IMR-90 (cell line): ENCODE measurements at regions not wholly inside any gene's neighbourhood (a gene's known extent, or its start where the extent isn't known, plus 50 kb on each side); places are given as distances from the start of the nearest gene placed in this dataset.

ENCODE experiments used
- ATAC-seq: fragments of 200-7000 bp; cut with Tn5 transposase; 2 replicates; pipeline ENCODE4 v1.9.1; 2020; ENCODE audit warnings: low read depth, mild to moderate bottlenecking, moderate library complexity
- BruUV-seq: library from RNA; stranded (reverse); fragments of 400-500 nt; replicated peaks from 2 replicates; lab custom pipeline; 2021; lab: Mats Ljungman, UMichigan
- CTCF ChIA-PET: fragments of 300-600 bp; formaldehyde crosslinking; extraction: SDS; loops from one replicate; lab custom pipeline; 2021; ENCODE audit warnings: antibody characterized with exemption; lab: Yijun Ruan, JAX
- POLR2A ChIA-PET: fragments of 300-600 bp; sonication (Branson Sonifier 250); formaldehyde crosslinking; loops from one replicate; lab custom pipeline; 2022; ENCODE audit warnings: antibody characterized with exemption; ENCODE audit not compliant: unreplicated experiment; lab: Charles Lee
- DNase-seq: peaks from one replicate; pipeline ENCODE4 v3.0.0; 2013
- H2AFZ ChIP-seq: replicated peaks from 2 replicates; pipeline ENCODE3; 2013; ENCODE audit warnings: low read length, mild to moderate bottlenecking; ENCODE audit not compliant: poor library complexity
- H2AK5ac ChIP-seq: 2 replicates; pipeline ENCODE4 v1.6.1; 2013; ENCODE audit warnings: low read depth, low read length, inconsistent platforms
- H2AK9ac ChIP-seq: replicated peaks from 2 replicates; pipeline ENCODE3; 2013; ENCODE audit warnings: mild to moderate bottlenecking, low read depth, low read length, moderate library complexity; ENCODE audit not compliant: poor library complexity
- H2BK120ac ChIP-seq: 2 replicates; pipeline ENCODE4 v1.6.1; 2013; ENCODE audit warnings: low read depth, low read length, inconsistent platforms
- H2BK15ac ChIP-seq: 3 replicates; pipeline ENCODE4 v1.6.1; 2013; ENCODE audit warnings: low read depth, low read length, inconsistent platforms
- H2BK20ac ChIP-seq: 2 replicates; pipeline ENCODE4 v1.6.1; 2013; ENCODE audit warnings: low read depth, mild to moderate bottlenecking, inconsistent platforms, low read length, moderate library complexity
- H2BK5ac ChIP-seq: 2 replicates; pipeline ENCODE4 v1.6.1; 2013; ENCODE audit warnings: mild to moderate bottlenecking, low read depth, low read length, inconsistent platforms; ENCODE audit not compliant: poor library complexity, severe bottlenecking
- H3K14ac ChIP-seq: replicated peaks from 2 replicates; pipeline ENCODE4 v1.6.1; 2013; ENCODE audit warnings: low read depth, low read length, inconsistent platforms
- H3K18ac ChIP-seq: 2 replicates; pipeline ENCODE4 v1.6.1; 2013; ENCODE audit warnings: low read depth, low read length, control low read depth
- H3K23ac ChIP-seq: 2 replicates; pipeline ENCODE4 v1.6.1; 2013; ENCODE audit warnings: low read depth, low read length, inconsistent platforms
- H3K27ac ChIP-seq: 2 replicates; pipeline ENCODE4 v1.5.1; 2013; ENCODE audit warnings: mild to moderate bottlenecking, control low read depth, low read length; ENCODE audit not compliant: insufficient read depth
- H3K27me3 ChIP-seq: 2 replicates; pipeline ENCODE4 v1.6.1; 2013; ENCODE audit warnings: low read length; ENCODE audit not compliant: control insufficient read depth, insufficient read depth
- H3K36me3 ChIP-seq: 2 replicates; pipeline ENCODE4 v1.6.1; 2013; ENCODE audit warnings: low read length, mixed read lengths; ENCODE audit not compliant: control insufficient read depth, insufficient read depth
- H3K4ac ChIP-seq: 2 replicates; pipeline ENCODE4 v1.6.1; 2013; ENCODE audit warnings: low read depth, low read length, inconsistent platforms
- H3K4me1 ChIP-seq: 2 replicates; pipeline ENCODE4 v1.6.1; 2013; ENCODE audit warnings: low read length, mixed read lengths; ENCODE audit not compliant: control insufficient read depth, insufficient read depth
- H3K4me2 ChIP-seq: 2 replicates; pipeline ENCODE4 v1.6.1; 2013; ENCODE audit warnings: low read depth, mild to moderate bottlenecking, control low read depth, low read length, moderate library complexity
- H3K4me3 ChIP-seq: 2 replicates; pipeline ENCODE4 v1.5.1; 2013; ENCODE audit warnings: low read depth, mild to moderate bottlenecking, control low read depth, low read length, moderate library complexity; ENCODE audit not compliant: insufficient read depth
- H3K56ac ChIP-seq: 2 replicates; pipeline ENCODE4 v1.6.1; 2013; ENCODE audit warnings: low read length, inconsistent platforms; ENCODE audit not compliant: insufficient read depth; ENCODE audit errors: extremely low read depth
- H3K79me1 ChIP-seq, 2 experiments: 2 replicates each; pipeline ENCODE4 v1.6.1; 2013; ENCODE audit warnings: low read length in 2 of 2, inconsistent platforms in 1 of 2, low read depth in 1 of 2
- H3K9ac ChIP-seq: 2 replicates; pipeline ENCODE4 v1.6.1; 2013; ENCODE audit warnings: low read depth, low read length, control low read depth
- H3K9me1 ChIP-seq: 2 replicates; pipeline ENCODE4 v1.6.1; 2013; ENCODE audit warnings: low read length, inconsistent platforms; ENCODE audit not compliant: insufficient read depth
- H3K9me3 ChIP-seq: 2 replicates; pipeline ENCODE4 v1.6.1; 2013; ENCODE audit warnings: low read length; ENCODE audit not compliant: control insufficient read depth, insufficient read depth
- H4K20me1 ChIP-seq: 2 replicates; pipeline ENCODE4 v1.6.1; 2013; ENCODE audit warnings: low read length, inconsistent platforms; ENCODE audit not compliant: insufficient read depth
- H4K5ac ChIP-seq: 2 replicates; pipeline ENCODE4 v1.6.1; 2013; ENCODE audit warnings: mild to moderate bottlenecking, low read depth, low read length, control low read depth
- H4K8ac ChIP-seq, 2 experiments: 2 replicates each; pipeline ENCODE4 v1.6.1; 2013; ENCODE audit warnings: low read depth in 2 of 2, low read length in 2 of 2, control low read depth in 1 of 2, inconsistent platforms in 1 of 2
- H4K91ac ChIP-seq: 2 replicates; pipeline ENCODE4 v1.6.1; 2013; ENCODE audit warnings: low read depth, low read length, inconsistent platforms; ENCODE audit not compliant: insufficient read depth
- SMC3 ChIP-seq: fragments of 150-350 bp; IDR thresholded peaks from 2 replicates; pipeline ENCODE4 v1.6.1; 2016; ENCODE audit warnings: low read depth, mild to moderate bottlenecking, antibody characterized with exemption, low read length, moderate library complexity
- WGBS, 2 experiments: methylation state at CpG; one replicate each; pipeline versions ENCODE4 v1.1.5 to v1.1.7; 2013; ENCODE audit warnings: missing lambda C conversion rate in 2 of 2; ENCODE audit not compliant: insufficient read length in 1 of 2; ENCODE audit errors: extremely low coverage in 2 of 2; 5-methylcytosine and 5-hydroxymethylcytosine counted together
- dilution Hi-C: fragments of 300-500 bp; cut with HindIII; formaldehyde crosslinking; loops from one replicate; pipeline ENCODE4 v1.14.3; 2018; ENCODE audit warnings: low sequenced_read_pairs; ENCODE audit not compliant: unreplicated experiment
- in situ Hi-C: fragments of 300-500 bp; cut with MboI; formaldehyde crosslinking; loops from 3 replicates; pipeline ENCODE4 v1.14.3; 2019; ENCODE audit warnings: low sequenced_read_pairs, inconsistent platforms, mixed read lengths
- intact Hi-C: fragments of 100-400 bp; cut with micrococcal nuclease; formaldehyde crosslinking; loops from 2 replicates; pipeline ENCODE4 v1.10.0; 2022
- TF ChIP-seq, protein P1 (sequence below): conservative IDR thresholded peaks from 2 replicates; pipeline ENCODE4 v1.5.1; 2012; ENCODE audit warnings: mild to moderate bottlenecking, low read depth, low read length, improper control_type of control experiment

DNA sequence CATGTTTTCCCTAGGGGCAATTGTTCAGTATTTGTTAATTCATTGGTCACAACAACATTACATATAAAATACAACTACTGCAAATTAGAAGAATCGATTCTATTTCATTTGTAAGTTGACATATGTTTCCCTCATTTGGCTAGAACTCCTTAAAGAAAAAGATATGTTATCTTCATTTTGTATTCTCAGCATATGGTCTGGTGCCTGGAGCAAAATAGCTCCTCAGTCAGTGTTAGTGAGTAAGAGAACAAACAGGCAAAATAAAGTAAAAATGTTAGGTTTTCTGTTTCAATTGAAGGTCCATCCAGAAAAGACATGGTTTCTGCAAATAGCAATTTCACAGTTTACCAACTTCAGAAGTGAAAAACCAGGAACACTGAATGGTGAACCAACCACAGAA, 1343.1 kb downstream of the ROBO1 start:
- ATAC-seq: no peak

More for the DNA sequence above, 1343.1 kb downstream of the ROBO1 start:
- H3K14ac ChIP-seq: no peak overlapping the region
- DNase-seq: no peak
- H3K4me2 ChIP-seq: no peak overlapping the region
- H4K5ac ChIP-seq: no peak overlapping the region
- no peaks in the 10 kb centered on the region for H3K36me3 ChIP-seq
- no peak overlapping the region for H2BK120ac ChIP-seq
- H3K4me3 ChIP-seq: no peak overlapping the region
- no peak overlapping the region for H3K56ac ChIP-seq
- H2BK5ac ChIP-seq: no peak overlapping the region
- no peaks in the 10 kb centered on the region for H3K79me1 ChIP-seq
- in situ Hi-C loops: no loop called here
- WGBS, 2 experiments: no CpG with 5 or more reads among the region's 1 CpG
- no peaks in the 10 kb centered on the region for H3K27me3 ChIP-seq
- H4K8ac ChIP-seq: no peak overlapping the region
- no peak overlapping the region for H2BK20ac ChIP-seq
- no peaks in the 10 kb centered on the region for H4K20me1 ChIP-seq
- no peak overlapping the region for H3K27ac ChIP-seq
- H2AFZ ChIP-seq: no peak overlapping the region
- no peak overlapping the region for H2AK9ac ChIP-seq
- no peak for TF ChIP-seq SMC3
- TF ChIP-seq, protein P1, sequence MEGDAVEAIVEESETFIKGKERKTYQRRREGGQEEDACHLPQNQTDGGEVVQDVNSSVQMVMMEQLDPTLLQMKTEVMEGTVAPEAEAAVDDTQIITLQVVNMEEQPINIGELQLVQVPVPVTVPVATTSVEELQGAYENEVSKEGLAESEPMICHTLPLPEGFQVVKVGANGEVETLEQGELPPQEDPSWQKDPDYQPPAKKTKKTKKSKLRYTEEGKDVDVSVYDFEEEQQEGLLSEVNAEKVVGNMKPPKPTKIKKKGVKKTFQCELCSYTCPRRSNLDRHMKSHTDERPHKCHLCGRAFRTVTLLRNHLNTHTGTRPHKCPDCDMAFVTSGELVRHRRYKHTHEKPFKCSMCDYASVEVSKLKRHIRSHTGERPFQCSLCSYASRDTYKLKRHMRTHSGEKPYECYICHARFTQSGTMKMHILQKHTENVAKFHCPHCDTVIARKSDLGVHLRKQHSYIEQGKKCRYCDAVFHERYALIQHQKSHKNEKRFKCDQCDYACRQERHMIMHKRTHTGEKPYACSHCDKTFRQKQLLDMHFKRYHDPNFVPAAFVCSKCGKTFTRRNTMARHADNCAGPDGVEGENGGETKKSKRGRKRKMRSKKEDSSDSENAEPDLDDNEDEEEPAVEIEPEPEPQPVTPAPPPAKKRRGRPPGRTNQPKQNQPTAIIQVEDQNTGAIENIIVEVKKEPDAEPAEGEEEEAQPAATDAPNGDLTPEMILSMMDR: no peak
- no peak overlapping the region for H2BK15ac ChIP-seq
- H3K18ac ChIP-seq: no peak overlapping the region
- no TSS peak for BruUV-seq
- no peaks in the 10 kb centered on the region for H3K4me1 ChIP-seq
- H3K4ac ChIP-seq: no peak overlapping the region
- H3K9me1 ChIP-seq: no peaks in the 10 kb centered on the region
- dilution Hi-C loops: no loop called here
- no peak overlapping the region for H3K23ac ChIP-seq
- no peaks in the 10 kb centered on the region for H3K9me3 ChIP-seq
- POLR2A ChIA-PET: no interaction called here
- no peak overlapping the region for H2AK5ac ChIP-seq
- CTCF ChIA-PET: no interaction called here
- H3K9ac ChIP-seq: no peak overlapping the region
- no peak overlapping the region for H4K91ac ChIP-seq
- intact Hi-C loops: no loop called here
